GM12873 (cell line): ENCODE measurements at regions not wholly inside any gene's neighbourhood (a gene's known extent, or its start where the extent isn't known, plus 50 kb on each side); places are given as distances from the start of the nearest gene placed in this dataset.

Source experiments
- CTCF ChIP-seq: IDR thresholded peaks from 2 replicates; pipeline ENCODE4 v1.5.1; 2012; ENCODE audit warnings: low read depth, mild to moderate bottlenecking, moderate library complexity, low read length, control low read depth; ENCODE audit not compliant: insufficient read depth; ENCODE audit errors: missing control alignments

- no peak for TF ChIP-seq CTCF
Measured at GRCh38 chr20:58003525-58003924, 224.9 kb downstream of the ANKRD60 start.

- no peak for TF ChIP-seq CTCF
Measured at GRCh38 chr20:58002901-58003300, 225.6 kb downstream of the ANKRD60 start.

- TF ChIP-seq CTCF: no peak
Measured at GRCh38 chr20:58001946-58002345, 226.5 kb downstream of the ANKRD60 start.

- TF ChIP-seq CTCF: no peak
Measured at GRCh38 chr20:58001381-58001780, 227.1 kb downstream of the ANKRD60 start.

GRCh38 chr20:58000861-58001260, 227.6 kb downstream of the ANKRD60 start:
- TF ChIP-seq CTCF: no peak

- TF ChIP-seq CTCF: no peak
Measured at GRCh38 chr20:57999465-58000111, 228.9 kb downstream of the ANKRD60 start.

- TF ChIP-seq CTCF: no peak
Measured at GRCh38 chr20:57998981-57999464, 229.4 kb downstream of the ANKRD60 start.
